NCI-H226 (cell line): ENCODE measurements at regions not wholly inside any gene's neighbourhood (a gene's known extent, or its start where the extent isn't known, plus 50 kb on each side); places are given as distances from the start of the nearest gene placed in this dataset.

Experiments
- DNase-seq: peaks from one replicate; pipeline ENCODE4 v3.0.0-alpha.2; 2015

DNA sequence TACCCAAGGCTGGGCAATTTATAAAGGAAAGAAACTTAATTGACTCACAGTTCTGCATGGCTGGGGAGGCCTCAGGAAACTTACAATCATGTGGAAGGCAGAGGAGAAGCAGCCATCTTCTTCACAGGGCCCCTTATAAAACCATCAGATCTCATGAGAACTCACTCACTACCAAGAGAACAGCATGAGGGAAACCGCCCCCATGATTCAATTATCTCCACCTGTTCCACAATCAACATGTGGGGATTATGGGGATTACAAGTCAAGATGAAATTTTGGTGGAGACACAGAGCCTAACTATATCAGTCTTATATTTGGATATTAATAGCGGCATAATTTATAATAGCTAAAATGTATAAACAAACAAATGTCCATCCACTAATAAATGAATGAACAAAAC is 1123.7 kb upstream of the NCAM2 start:
- no peak for DNase-seq

- no peak for DNase-seq
These were observed 1120.1 kb upstream of the NCAM2 start for GRCh38 chr21:19878133-19878532.

DNA sequence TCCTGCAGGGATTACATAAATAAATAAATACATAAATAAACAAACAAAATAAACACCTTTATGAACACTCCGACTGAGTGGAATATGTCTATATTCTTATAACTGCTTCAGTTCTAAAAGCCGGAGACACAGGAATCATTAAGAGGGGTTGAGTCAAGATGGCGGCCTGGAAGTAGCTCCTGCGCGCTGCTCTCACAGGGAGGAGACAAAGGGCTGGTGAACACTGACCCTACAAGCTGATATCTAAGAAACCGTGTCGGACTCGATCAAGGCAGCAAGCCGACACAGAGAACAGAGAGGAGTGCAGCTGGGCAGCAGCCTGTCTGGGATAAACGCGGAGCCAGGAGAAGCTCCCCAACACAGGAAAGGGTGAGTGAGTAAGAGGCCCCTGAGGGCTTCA is 1098.6 kb upstream of the NCAM2 start:
- no peak for DNase-seq

GRCh38 chr21:19900149-19900548 is 1098.1 kb upstream of the NCAM2 start:
- no peak for DNase-seq

- no peak for DNase-seq
These were observed 1089.8 kb upstream of the NCAM2 start for GRCh38 chr21:19908390-19908789.

DNA sequence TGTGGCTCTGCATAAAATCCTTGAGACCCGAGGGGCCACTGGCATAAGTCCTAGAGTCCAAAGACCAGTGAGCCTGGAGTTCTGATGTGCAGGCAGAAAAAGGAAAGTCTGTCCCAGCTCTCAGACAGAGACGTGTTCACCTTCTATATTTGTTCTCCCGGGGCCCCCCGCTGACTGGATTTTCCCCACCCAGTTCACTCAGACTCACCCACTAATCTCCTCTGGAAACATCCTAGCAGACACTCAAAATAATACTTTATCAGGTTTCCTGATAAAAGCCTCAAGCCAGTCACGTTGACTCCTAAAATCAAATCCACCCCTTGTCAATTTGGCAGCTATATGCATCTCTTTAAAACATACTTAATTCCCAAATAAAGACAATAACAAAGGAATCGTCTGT is 1084.2 kb upstream of the NCAM2 start:
- DNase-seq, result no peak

DNA sequence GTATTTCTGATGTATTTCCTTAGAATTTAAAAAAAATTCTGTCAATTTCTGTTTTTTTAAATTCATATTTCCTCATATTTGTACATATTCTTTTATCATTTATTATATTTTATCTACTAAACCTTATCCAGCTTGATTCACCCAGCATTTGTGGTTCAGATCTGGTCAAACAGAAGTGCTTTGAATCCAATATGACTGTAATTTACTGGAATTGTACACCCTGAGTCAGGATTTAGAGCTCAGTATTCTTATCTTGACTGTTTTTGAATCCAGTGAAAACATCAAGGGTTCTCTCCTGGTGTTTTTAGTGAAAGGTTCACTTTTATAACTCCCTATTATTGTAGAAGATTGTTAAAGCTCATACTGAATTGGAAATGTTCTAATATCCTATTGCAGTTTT is 1077.0 kb upstream of the NCAM2 start:
- no peak for DNase-seq

- no peak for DNase-seq
These were observed 1076.1 kb upstream of the NCAM2 start for GRCh38 chr21:19922122-19922521.

- no peak for DNase-seq
These were observed 1062.7 kb upstream of the NCAM2 start for GRCh38 chr21:19935467-19935866.

DNA sequence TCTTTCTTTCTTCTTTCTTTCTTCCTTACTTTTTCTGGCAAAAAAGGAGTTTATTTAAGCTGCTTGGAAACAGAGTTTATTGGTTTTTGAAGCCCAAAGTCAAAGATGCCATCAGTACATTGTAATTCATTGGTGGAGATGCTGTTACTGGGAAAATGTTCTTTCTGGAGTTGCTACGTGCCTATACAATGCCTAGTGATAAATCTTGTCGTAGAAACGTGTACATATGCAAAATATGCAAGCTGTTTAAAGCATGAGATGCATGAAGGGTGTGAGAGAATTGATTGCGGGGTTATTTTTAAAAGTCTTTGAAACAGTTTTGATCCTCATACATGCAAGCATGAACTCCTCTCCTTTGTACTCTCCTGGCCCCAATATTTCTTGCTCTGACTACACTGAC is 1060.6 kb upstream of the NCAM2 start:
- DNase-seq, result no peak

DNA sequence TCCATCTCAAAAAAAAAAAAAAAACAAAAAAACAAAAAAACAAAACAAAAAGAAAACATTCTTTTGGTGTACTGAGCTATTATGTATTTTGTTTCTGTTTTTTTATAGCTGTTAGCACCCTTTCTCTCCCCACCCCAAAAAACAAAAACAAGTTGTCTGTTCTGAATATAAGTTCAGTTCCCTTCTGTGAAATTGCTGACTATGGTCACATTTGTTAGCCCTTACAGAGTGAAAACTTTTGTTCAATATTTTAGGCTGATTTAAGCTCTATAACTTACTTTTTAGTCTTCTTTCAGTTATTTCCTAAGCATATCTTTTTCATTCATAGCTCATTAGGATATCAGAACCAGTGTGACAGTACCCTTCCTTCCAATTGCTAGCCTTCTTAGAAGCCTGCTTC is 1056.6 kb upstream of the NCAM2 start:
- no peak for DNase-seq

DNA sequence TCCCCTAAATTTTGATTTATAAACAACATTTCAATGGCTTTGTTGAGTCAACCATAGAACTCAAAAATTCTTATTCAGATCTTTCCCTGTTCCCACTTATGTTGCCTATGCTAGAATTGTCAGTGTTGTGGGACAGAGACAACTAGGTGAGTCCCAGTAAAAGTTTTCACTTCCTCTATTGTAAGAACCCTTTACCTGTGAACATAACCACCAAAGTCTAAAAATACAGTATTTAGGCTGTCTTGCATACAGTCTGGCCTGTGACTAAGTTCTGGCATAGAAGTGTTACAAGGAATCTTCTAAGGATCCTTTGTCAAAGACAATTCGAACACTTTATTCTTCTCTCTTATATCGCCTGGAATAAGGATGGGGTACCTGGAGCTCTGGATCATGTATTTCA is 1047.9 kb upstream of the NCAM2 start:
- DNase-seq, result no peak

DNA sequence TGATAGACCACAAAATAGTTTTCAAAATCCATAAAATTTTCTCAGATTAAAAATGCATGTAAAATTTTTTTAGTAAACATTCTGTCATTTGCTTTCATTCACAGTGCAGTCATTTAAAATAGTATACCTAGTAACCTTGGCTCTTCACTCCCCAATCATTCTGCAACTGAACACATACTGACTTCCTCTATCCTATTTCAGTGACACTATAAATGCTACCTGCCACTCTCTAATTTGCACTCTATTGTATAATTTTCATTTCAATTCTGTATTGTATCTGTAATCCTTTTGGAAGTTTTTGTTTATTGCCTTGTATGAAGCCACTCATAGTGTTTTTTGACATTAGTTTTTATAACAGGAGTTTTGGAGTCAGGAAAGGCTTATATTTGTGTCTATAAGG is 1029.1 kb upstream of the NCAM2 start:
- DNase-seq, result no peak

- no peak for DNase-seq
These were observed 1016.3 kb upstream of the NCAM2 start for GRCh38 chr21:19981938-19982337.

DNA sequence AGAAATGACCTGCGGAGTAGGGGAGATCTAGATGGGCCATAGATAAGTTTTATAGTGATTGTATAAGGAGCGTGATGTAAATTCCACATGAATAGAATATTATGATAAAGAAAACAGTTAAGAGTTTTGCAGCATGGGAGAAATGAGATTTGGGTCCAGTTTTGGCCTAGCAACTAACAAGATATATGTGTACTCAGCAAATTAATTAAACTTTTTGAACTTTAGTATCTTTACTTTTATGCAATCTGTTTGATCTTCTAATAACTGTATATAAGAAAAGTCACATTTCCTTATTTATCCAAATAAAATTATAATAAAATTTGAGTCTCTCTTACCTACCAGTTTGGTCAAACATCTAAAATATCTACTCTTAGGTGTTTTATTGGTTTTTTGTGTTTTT is 1011.8 kb upstream of the NCAM2 start:
- DNase-seq, result no peak

DNA sequence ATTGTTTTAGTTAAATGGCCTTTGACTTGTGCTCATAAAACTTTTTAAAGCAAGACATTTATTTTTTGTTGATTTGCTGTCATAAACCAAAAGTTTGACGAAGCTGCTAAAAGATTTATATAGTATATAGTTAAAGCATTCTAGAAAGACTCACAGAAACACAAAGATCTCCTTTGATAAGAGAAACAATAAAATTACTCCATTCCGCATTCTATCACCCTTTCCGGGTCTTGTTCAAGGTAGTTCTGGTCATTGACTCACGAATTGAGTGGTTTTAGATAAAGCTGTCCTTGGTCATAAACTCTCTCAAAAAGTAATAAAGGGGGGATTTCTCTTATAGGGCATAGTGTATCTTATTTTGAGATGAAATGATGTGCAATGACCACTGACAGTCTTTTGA is 1010.5 kb upstream of the NCAM2 start:
- no peak for DNase-seq

GRCh38 chr21:19992540-19992939 is 1005.7 kb upstream of the NCAM2 start:
- no peak for DNase-seq

- DNase-seq, result no peak
These were observed 1004.9 kb upstream of the NCAM2 start for GRCh38 chr21:19993268-19993667.

DNA sequence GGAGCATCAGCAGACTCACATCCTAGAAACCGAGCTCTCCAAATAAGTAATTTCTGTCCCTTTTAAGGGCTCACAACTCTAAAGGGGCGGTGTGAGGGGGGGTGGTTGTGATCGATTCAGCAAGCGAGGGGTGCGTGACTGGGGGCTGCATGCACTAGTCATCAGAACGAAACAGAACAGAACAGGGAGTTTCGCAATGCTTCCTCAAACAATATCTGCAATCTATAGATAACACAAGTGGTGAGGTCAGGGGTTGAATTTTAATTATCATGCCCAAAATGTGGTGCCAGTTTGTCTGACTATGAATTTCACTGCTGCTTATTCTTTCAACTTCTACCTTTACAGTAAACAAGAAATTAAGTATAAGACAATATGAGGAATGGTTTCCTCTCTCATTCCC is 1003.0 kb upstream of the NCAM2 start:
- no peak for DNase-seq

DNA sequence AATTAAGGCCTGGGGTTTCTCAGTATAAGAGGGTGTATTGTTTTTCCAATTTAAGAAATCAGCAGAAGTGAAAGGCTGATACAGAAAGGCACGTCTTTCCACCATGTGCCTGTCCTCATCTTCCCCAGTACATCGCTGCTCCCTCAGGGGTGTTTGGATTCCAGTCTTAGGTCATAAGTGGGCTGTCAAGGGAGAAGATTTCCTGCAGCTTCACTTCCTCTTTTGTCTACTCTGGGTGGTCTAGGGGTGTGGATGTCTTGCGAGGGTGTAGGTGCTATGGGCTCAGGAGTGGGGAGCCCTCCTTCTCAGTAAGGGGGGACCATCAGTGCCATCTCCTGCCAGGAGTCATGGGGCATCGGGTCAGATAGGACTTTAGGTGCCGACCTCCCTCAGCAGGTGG is 999.8 kb upstream of the NCAM2 start:
- DNase-seq, result no peak

DNA sequence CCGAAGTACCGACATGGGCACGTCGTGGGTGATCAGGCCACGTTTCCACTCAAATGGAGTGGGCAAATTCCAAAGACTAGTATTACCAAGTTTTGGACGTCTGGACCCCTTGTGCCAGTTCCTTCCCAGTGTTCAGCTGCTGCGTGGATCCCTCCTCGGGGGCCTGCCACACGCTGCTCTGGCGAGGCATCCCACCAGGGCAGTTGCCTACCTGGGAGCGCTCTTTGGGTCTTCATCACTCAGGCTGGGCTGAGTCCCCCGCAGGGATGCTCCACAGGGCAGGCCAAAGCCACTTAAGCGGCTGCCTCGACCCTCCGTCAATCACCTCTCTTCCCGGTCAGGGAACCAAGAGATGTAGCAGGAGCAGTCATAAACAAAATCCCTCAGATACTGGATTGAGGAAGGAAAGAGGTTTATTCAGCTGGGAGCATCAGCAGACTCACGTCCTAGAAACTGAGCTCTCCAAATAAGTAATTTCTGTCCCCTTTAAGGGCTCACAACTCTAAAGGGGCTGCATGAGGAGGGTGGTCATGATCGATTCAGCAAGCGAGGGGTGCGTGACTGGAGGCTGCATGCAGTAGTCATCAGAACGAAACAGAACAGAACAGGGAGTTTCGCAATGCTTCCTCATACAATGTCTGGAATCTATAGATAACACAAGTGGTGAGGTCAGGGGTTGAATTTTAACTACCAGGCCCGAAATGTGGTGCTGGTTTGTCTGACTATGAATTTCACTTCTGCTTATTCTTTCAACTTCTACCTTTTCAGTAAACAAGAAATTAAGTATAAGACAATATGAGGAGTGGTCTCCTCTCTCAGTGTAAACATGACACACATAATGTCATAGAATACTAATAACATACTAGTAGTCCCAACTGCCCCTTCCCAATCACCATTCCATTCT is 998.6 kb upstream of the NCAM2 start:
- no peak for DNase-seq

- peak; percentile 43 for DNase-seq
These were observed 993.8 kb upstream of the NCAM2 start for GRCh38 chr21:20004367-20004766.

- no peak for DNase-seq
These were observed 987.5 kb upstream of the NCAM2 start for GRCh38 chr21:20010691-20011200.

- DNase-seq, result no peak
These were observed 984.4 kb upstream of the NCAM2 start for GRCh38 chr21:20013851-20014250.

GRCh38 chr21:20016435-20017005 is 981.7 kb upstream of the NCAM2 start:
- no peak for DNase-seq
